WTC11 (cell line): ENCODE measurements at regions not wholly inside any gene's neighbourhood (a gene's known extent, or its start where the extent isn't known, plus 50 kb on each side); places are given as distances from the start of the nearest gene placed in this dataset.

ENCODE experiments used
- ESRRA ChIP-seq: sonication (generic); formaldehyde crosslinking; IDR thresholded peaks from 2 replicates; pipeline ENCODE4 v1.8.1; 2022; ENCODE audit warnings: mild to moderate bottlenecking, missing genetic modification reagents, borderline replicate concordance
- TEAD4 ChIP-seq: sonication (generic); formaldehyde crosslinking; IDR thresholded peaks from 2 replicates; pipeline ENCODE4 v1.8.0; 2022; ENCODE audit warnings: mild to moderate bottlenecking, missing genetic modification reagents
- TF ChIP-seq, protein P1 (sequence below): fragments of 200-600 bp; IDR thresholded peaks from 2 replicates; pipeline ENCODE4 v1.8.0; 2022; ENCODE audit warnings: antibody characterized with exemption
- TF ChIP-seq, protein P2 (sequence below): sonication (generic); formaldehyde crosslinking; IDR thresholded peaks from 2 replicates; pipeline ENCODE4 v1.8.0; 2022; ENCODE audit warnings: mild to moderate bottlenecking, missing genetic modification reagents

DNA sequence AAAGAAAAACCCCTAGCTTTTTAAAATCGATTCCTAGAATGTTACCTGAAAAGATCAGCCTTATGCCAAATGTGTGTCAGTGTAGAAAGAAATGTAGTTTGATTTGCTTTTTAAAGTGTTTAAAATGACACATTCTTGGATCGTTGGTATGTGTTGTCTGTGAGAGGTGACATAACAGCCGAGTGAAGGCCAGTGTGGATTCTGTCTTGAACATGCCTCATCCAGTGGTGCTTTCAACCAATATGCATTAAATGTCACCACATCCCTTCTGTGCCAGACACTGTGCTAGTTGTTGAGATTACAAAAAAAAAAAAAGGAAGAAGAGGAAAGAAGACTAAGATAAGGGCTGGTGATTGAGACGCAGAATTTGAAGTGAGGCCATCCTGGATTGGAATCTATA is 994.2 kb upstream of the TENM3 start:
- TF ChIP-seq ESRRA (no peak), TEAD4 (CRISPR knock-in tag) (no peak)
- TF ChIP-seq, protein P1, sequence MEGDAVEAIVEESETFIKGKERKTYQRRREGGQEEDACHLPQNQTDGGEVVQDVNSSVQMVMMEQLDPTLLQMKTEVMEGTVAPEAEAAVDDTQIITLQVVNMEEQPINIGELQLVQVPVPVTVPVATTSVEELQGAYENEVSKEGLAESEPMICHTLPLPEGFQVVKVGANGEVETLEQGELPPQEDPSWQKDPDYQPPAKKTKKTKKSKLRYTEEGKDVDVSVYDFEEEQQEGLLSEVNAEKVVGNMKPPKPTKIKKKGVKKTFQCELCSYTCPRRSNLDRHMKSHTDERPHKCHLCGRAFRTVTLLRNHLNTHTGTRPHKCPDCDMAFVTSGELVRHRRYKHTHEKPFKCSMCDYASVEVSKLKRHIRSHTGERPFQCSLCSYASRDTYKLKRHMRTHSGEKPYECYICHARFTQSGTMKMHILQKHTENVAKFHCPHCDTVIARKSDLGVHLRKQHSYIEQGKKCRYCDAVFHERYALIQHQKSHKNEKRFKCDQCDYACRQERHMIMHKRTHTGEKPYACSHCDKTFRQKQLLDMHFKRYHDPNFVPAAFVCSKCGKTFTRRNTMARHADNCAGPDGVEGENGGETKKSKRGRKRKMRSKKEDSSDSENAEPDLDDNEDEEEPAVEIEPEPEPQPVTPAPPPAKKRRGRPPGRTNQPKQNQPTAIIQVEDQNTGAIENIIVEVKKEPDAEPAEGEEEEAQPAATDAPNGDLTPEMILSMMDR = no peak
- TF ChIP-seq, protein P2, sequence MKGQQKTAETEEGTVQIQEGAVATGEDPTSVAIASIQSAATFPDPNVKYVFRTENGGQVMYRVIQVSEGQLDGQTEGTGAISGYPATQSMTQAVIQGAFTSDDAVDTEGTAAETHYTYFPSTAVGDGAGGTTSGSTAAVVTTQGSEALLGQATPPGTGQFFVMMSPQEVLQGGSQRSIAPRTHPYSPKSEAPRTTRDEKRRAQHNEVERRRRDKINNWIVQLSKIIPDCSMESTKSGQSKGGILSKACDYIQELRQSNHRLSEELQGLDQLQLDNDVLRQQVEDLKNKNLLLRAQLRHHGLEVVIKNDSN (CRISPR knock-in tag) = no peak
